Neutrophil (primary cell): ENCODE measurements at regions not wholly inside any gene's neighbourhood (a gene's known extent, or its start where the extent isn't known, plus 50 kb on each side); places are given as distances from the start of the nearest gene placed in this dataset.

ENCODE experiments used
- H3K27ac ChIP-seq: fragments of 200-600 bp; sonication (generic); 2 replicates; pipeline ENCODE4 v1.5.1; 2016; ENCODE audit warnings: mild to moderate bottlenecking, moderate library complexity
- H3K27me3 ChIP-seq: fragments of 200-600 bp; sonication (generic); 2 replicates; pipeline ENCODE4 v1.6.0; 2016; ENCODE audit warnings: mild to moderate bottlenecking
- H3K36me3 ChIP-seq: fragments of 200-600 bp; sonication (generic); 2 replicates; pipeline ENCODE4 v1.5.1; 2017
- H3K4me1 ChIP-seq, 2 experiments: fragments of 200-600 bp in 1 of 2; sonication (generic) in 1 of 2; 1 replicate in 1 of 2; 2 replicates in 1 of 2; pipeline versions ENCODE4 v1.5.1 to v1.6.1; 2013 to 2016; ENCODE audit warnings: low read depth in 1 of 2, low read length in 1 of 2, mild to moderate bottlenecking in 1 of 2, moderate library complexity in 1 of 2; ENCODE audit not compliant: control insufficient read depth in 1 of 2, insufficient read depth in 1 of 2
- H3K4me3 ChIP-seq, 2 experiments: fragments of 200-600 bp in 1 of 2; sonication (generic) in 1 of 2; 1 replicate in 1 of 2; 2 replicates in 1 of 2; pipeline ENCODE4 v1.5.1; 2013 to 2016; ENCODE audit warnings: low read depth in 1 of 2, low read length in 1 of 2, mild to moderate bottlenecking in 1 of 2, moderate library complexity in 1 of 2
- H3K9me3 ChIP-seq: fragments of 200-600 bp; sonication (generic); 2 replicates; pipeline ENCODE4 v1.5.1; 2016
- CTCF ChIP-seq: fragments of 200-600 bp; sonication (generic); IDR thresholded peaks from 2 replicates; pipeline ENCODE4 v1.5.1; 2016; ENCODE audit warnings: antibody characterized with exemption

GRCh38 chr1:163797816-163798215 lies 476.1 kb downstream of the NUF2 start:
- no peak for TF ChIP-seq CTCF
- no peak overlapping the region for H3K27ac ChIP-seq
- no peak overlapping the region for H3K4me3 ChIP-seq
- H3K36me3 ChIP-seq, result no peaks in the 10 kb centered on the region
- no peaks in the 10 kb centered on the region for H3K9me3 ChIP-seq
- no peaks in the 10 kb centered on the region for H3K4me1 ChIP-seq
- H3K27me3 ChIP-seq, result no peaks in the 10 kb centered on the region

GRCh38 chr1:163799190-163799805 lies 477.5 kb downstream of the NUF2 start:
- no peak overlapping the region for H3K4me3 ChIP-seq
- no peaks in the 10 kb centered on the region for H3K27me3 ChIP-seq
- no peaks in the 10 kb centered on the region for H3K9me3 ChIP-seq
- H3K36me3 ChIP-seq, result no peaks in the 10 kb centered on the region
- no peaks in the 10 kb centered on the region for H3K4me1 ChIP-seq
- TF ChIP-seq CTCF, result no peak
- no peak overlapping the region for H3K27ac ChIP-seq

- H3K27me3 ChIP-seq, result no peaks in the 10 kb centered on the region
- H3K4me3 ChIP-seq, result no peak overlapping the region
- H3K9me3 ChIP-seq, result no peaks in the 10 kb centered on the region
- TF ChIP-seq CTCF, result no peak
- H3K4me1 ChIP-seq, result no peaks in the 10 kb centered on the region
- no peak overlapping the region for H3K27ac ChIP-seq
- H3K36me3 ChIP-seq, result no peaks in the 10 kb centered on the region
Measured at GRCh38 chr1:163807331-163808049, 485.7 kb downstream of the NUF2 start.

GRCh38 chr1:163813251-163813650 lies 491.5 kb downstream of the NUF2 start:
- Histone ChIP-seq H3K9me3 (no peaks in the 10 kb centered on the region), H3K36me3 (no peaks in the 10 kb centered on the region), H3K4me1 (no peaks in the 10 kb centered on the region), H3K27me3 (no peaks in the 10 kb centered on the region), H3K27ac (no peak overlapping the region), H3K4me3 (no peak overlapping the region)
- no peak for TF ChIP-seq CTCF

- no peaks in the 10 kb centered on the region for H3K36me3 ChIP-seq
- H3K27ac ChIP-seq, result no peak overlapping the region
- H3K4me1 ChIP-seq, result no peaks in the 10 kb centered on the region
- no peaks in the 10 kb centered on the region for H3K9me3 ChIP-seq
- no peak overlapping the region for H3K4me3 ChIP-seq
- TF ChIP-seq CTCF, result no peak
- no peaks in the 10 kb centered on the region for H3K27me3 ChIP-seq
Measured at GRCh38 chr1:163820226-163820625, 498.5 kb downstream of the NUF2 start.
